Heart right ventricle (tissue), 16 donors: ENCODE measurements at regions not wholly inside any gene's neighbourhood (a gene's known extent, or its start where the extent isn't known, plus 50 kb on each side); places are given as distances from the start of the nearest gene placed in this dataset.

ENCODE experiments used
- ATAC-seq, 8 donors: fragments of 200-7000 bp; cut with Tn5 transposase; one replicate each; pipeline ENCODE4 v1.9.1; 2020; ENCODE audit warnings: mild to moderate bottlenecking in 8 of 8, moderate library complexity in 8 of 8, moderate number of reproducible peaks in 1 of 8
- DNase-seq, 2 donors: peaks; one replicate each; pipeline ENCODE4 v3.0.0-alpha.2; 2020
- H3K27ac ChIP-seq, 10 donors: fragments of 200-600 bp; sonication (generic) in 2 of 10; one replicate each; pipeline versions ENCODE4 v1.5.0 to v1.8.0; 2020 to 2022; ENCODE audit warnings: mild to moderate bottlenecking in 3 of 10
- H3K27me3 ChIP-seq, 7 donors: fragments of 200-600 bp; one replicate each; pipeline ENCODE4 v1.8.0; 2021 to 2022; ENCODE audit warnings: mild to moderate bottlenecking in 2 of 7
- H3K36me3 ChIP-seq, 9 donors: fragments of 200-600 bp; sonication (generic) in 1 of 9; one replicate each; pipeline versions ENCODE4 v1.5.0 to v1.8.0; 2020 to 2022; ENCODE audit warnings: mild to moderate bottlenecking in 2 of 9
- H3K4me1 ChIP-seq, 9 donors: fragments of 200-600 bp; sonication (generic) in 1 of 9; one replicate each; pipeline versions ENCODE4 v1.5.0 to v1.8.0; 2020 to 2022; ENCODE audit warnings: mild to moderate bottlenecking in 4 of 9
- H3K4me3 ChIP-seq, 10 donors: fragments of 200-600 bp; sonication (generic) in 2 of 10; one replicate each; pipeline versions ENCODE4 v1.5.0 to v1.8.0; 2020 to 2022; ENCODE audit warnings: mild to moderate bottlenecking in 7 of 10, moderate library complexity in 2 of 10
- H3K9me3 ChIP-seq, 11 donors: fragments of 200-600 bp in 10 of 11; sonication (generic) in 2 of 11; one replicate each; pipeline versions ENCODE4 v1.5.0 to v1.8.0; 2013 to 2022; ENCODE audit warnings: mild to moderate bottlenecking in 2 of 11, control low read depth in 1 of 11, moderate library complexity in 1 of 11
- WGBS, 2 donors: extraction: QIAGEN DNeasy Blood & Tissue Kit; methylation state at CpG; one replicate each; pipeline ENCODE4 v1.1.7; 2013; ENCODE audit warnings: inconsistent platforms in 1 of 2; 5-methylcytosine and 5-hydroxymethylcytosine counted together
- intact Hi-C, 10 donors: fragments of 100-400 bp; cut with DNase I; formaldehyde crosslinking; loops; one replicate each; pipeline versions ENCODE4 v1.11.1 to v1.14.2; 2022
- TF ChIP-seq, protein P1 (sequence below), 9 donors: fragments of 200-600 bp; sonication (generic) in 2 of 9; IDR thresholded peaks; one replicate each; pipeline versions ENCODE4 v1.5.0 to v1.8.0; 2021 to 2022; ENCODE audit warnings: antibody characterized with exemption in 9 of 9, mild to moderate bottlenecking in 5 of 9, moderate library complexity in 1 of 9
- donor health status: Arrhythmogenic right ventricular cardiomyopathy.
- donor health status: ischemic (EF 13 %, LVEDD 7.1; RV severe dilation, severe dysfunction).
- donor health status: healthy with polysubstance abuse.
- donor health status: DM: no; HTN: yes; CAD: no.
- donor health status: DM: no; HTN: no; CAD: no.
- donor health status: ischemic (EF 25% LVEDD 6.9; RV normal size, moderate dysfunction).
- donor health status: ischemic (EF 25% LVEDD 5.7; RV mildly dilated, moderate dysfunction).
- donor health status: healthy.
- donor health status: DM: yes; HTN: yes; CAD: no.
- donor health status: Ischemic cardiomyopathy.
- donor health status: ischemic (EF 35%, LVEDD 5.7; RV mildly dilated, moderate dysfunction).
- donor health status: nonischemic (EF 11% LVEDD 7.7; RV severe dilation, severe dysfunction).
- donor health status: DM: yes; HTN: yes; CAD: no.
- donor health status: PGD.
- donor health status: ischemic (EF 29% LVEDD 5.4; RV normal size, mild dysfunction).
- donor health status: nonischemic (EF 23%, LVEDD 6.1; RV moderate dilation, normal function).

DNA sequence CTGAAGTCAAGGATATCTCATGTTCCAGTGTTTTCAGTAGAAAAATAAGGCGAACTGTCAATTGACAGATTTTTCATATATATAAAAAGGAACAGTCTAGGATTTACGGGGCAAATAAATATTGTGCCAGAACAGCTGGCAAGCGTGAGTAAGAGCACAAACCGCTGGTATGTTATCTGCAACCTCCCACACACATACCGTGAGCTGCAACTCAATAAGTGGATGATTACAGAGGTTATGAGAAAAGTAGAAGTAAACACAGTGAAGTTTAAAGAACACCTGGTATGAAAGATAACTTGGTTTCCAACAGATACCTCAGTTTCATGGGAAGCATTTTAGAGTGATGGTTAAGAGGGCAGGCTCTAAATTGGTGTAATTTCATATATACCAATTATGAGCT, 733.4 kb downstream of the TUSC7 start:
- peaks cover 0 to 14% (median 0%) of the 10 kb centered on the region in 9 donors for H3K4me1 ChIP-seq
- no peaks in the 10 kb centered on the region for H3K36me3 ChIP-seq
- TF ChIP-seq, protein P1, sequence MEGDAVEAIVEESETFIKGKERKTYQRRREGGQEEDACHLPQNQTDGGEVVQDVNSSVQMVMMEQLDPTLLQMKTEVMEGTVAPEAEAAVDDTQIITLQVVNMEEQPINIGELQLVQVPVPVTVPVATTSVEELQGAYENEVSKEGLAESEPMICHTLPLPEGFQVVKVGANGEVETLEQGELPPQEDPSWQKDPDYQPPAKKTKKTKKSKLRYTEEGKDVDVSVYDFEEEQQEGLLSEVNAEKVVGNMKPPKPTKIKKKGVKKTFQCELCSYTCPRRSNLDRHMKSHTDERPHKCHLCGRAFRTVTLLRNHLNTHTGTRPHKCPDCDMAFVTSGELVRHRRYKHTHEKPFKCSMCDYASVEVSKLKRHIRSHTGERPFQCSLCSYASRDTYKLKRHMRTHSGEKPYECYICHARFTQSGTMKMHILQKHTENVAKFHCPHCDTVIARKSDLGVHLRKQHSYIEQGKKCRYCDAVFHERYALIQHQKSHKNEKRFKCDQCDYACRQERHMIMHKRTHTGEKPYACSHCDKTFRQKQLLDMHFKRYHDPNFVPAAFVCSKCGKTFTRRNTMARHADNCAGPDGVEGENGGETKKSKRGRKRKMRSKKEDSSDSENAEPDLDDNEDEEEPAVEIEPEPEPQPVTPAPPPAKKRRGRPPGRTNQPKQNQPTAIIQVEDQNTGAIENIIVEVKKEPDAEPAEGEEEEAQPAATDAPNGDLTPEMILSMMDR (IDR thresholded peaks at IDR 0.05) = no peak
- 59% methylated on average over 5 of the region's 5 CpGs for WGBS, 2 donors
- no peak overlapping the region for H3K27ac ChIP-seq
- DNase-seq (no peak), ATAC-seq (no peak)
- peaks cover 0 to 6% (median 0%) of the 10 kb centered on the region in 7 donors for H3K27me3 ChIP-seq
- no peaks in the 10 kb centered on the region for H3K9me3 ChIP-seq
- intact Hi-C loops = no loop called here
- no peak overlapping the region for H3K4me3 ChIP-seq

DNA sequence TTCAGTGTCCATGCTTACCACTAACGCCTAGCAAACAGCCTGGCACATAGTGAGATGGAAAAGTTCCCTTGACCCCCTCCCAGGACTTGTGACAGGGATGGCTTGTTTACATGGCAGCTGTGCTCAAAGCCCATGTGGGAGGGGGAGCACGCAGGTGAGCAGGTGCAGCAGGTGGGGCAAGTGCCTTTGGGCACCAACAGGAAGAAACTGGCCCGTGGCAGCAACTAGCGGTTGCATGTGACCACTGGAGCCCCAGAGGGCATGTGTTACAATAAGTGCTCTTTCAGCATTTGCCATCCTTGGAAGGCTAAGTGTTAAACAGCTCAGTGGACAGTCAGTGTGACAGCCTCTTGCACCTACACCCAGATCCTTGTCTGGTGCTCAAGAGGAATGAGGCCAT, 734.6 kb downstream of the TUSC7 start:
- WGBS, 2 donors = 85 to 88% methylated on average over 4 of the region's 4 CpGs
- intact Hi-C loops = no loop called here

GRCh38 chr3:117447419-117447818, 737.8 kb downstream of the TUSC7 start:
- no peaks in the 10 kb centered on the region for H3K4me1 ChIP-seq
- no peak for ATAC-seq

More for the DNA sequence above, 734.6 kb downstream of the TUSC7 start:
- no peak for DNase-seq
- Histone ChIP-seq H3K4me3 (no peak overlapping the region), H3K36me3 (no peaks in the 10 kb centered on the region), H3K4me1 (peaks cover 0 to 14% (median 0%) of the 10 kb centered on the region in 9 donors), H3K9me3 (no peaks in the 10 kb centered on the region), H3K27me3 (peaks cover 0 to 6% (median 0%) of the 10 kb centered on the region in 7 donors), H3K27ac (no peak overlapping the region)
- TF ChIP-seq, protein P1 (IDR thresholded peaks at IDR 0.05) = no peak
- no peak for ATAC-seq

GRCh38 chr3:117450026-117450425, 740.4 kb downstream of the TUSC7 start:
- no peaks in the 10 kb centered on the region for H3K36me3 ChIP-seq
- intact Hi-C loops = no loop called here
- H3K9me3 ChIP-seq = peaks cover 0 to 3% (median 0%) of the 10 kb centered on the region in 11 donors
- DNase-seq (no peak), ATAC-seq (no peak)
- TF ChIP-seq, protein P1 (IDR thresholded peaks at IDR 0.05) = no peak
- H3K4me3 ChIP-seq = no peak overlapping the region
- H3K27ac ChIP-seq = no peak overlapping the region
- WGBS, 2 donors = 39 to 50% methylated on average over 4 of the region's 4 CpGs
- H3K4me1 ChIP-seq = no peaks in the 10 kb centered on the region
- no peaks in the 10 kb centered on the region for H3K27me3 ChIP-seq

More at GRCh38 chr3:117447419-117447818, 737.8 kb downstream of the TUSC7 start:
- WGBS, 2 donors = 68 to 79% methylated on average over 4 of the region's 4 CpGs
- H3K36me3 ChIP-seq = no peaks in the 10 kb centered on the region
- intact Hi-C loops = no loop called here
- no peak overlapping the region for H3K27ac ChIP-seq
- TF ChIP-seq, protein P1 (IDR thresholded peaks at IDR 0.05) = no peak
- DNase-seq = no peak
- H3K27me3 ChIP-seq = peaks cover 0 to 6% (median 0%) of the 10 kb centered on the region in 7 donors
- no peak overlapping the region for H3K4me3 ChIP-seq
- H3K9me3 ChIP-seq = peaks cover 0 to 3% (median 0%) of the 10 kb centered on the region in 11 donors
